MM.1S (cell line): ENCODE measurements at regions not wholly inside any gene's neighbourhood (a gene's known extent, or its start where the extent isn't known, plus 50 kb on each side); places are given as distances from the start of the nearest gene placed in this dataset.

Experiments
- DNase-seq: peaks from one replicate; pipeline ENCODE4 v3.0.0-alpha.2; 2015
- H2AFZ ChIP-seq: fragments of 300-600 bp; sonication (generic); 2 replicates; pipeline ENCODE4 v1.6.0; 2016; ENCODE audit warnings: antibody characterized with exemption, low read length
- H3F3A ChIP-seq: fragments of 300-600 bp; sonication (generic); 2 replicates; pipeline ENCODE4 v1.6.1; 2016; ENCODE audit warnings: mild to moderate bottlenecking, antibody characterized with exemption, low read length, moderate library complexity, mixed read lengths; ENCODE audit not compliant: insufficient read depth
- H3K27ac ChIP-seq: fragments of 300-600 bp; sonication (generic); 2 replicates; pipeline ENCODE4 v1.5.1; 2016; ENCODE audit warnings: mild to moderate bottlenecking, low read length
- H3K27me3 ChIP-seq: fragments of 300-600 bp; sonication (generic); replicated peaks from 2 replicates; pipeline ENCODE4 v1.6.0; 2016; ENCODE audit warnings: low read length; ENCODE audit not compliant: insufficient read depth
- H3K36me3 ChIP-seq: fragments of 300-600 bp; sonication (generic); replicated peaks from 2 replicates; pipeline ENCODE4 v1.6.1; 2016; ENCODE audit warnings: mild to moderate bottlenecking, low read length, mixed read lengths; ENCODE audit not compliant: insufficient read depth
- H3K4me1 ChIP-seq: fragments of 300-600 bp; sonication (generic); 2 replicates; pipeline ENCODE4 v1.6.1; 2016; ENCODE audit warnings: low read length, mixed read lengths
- H3K4me2 ChIP-seq: fragments of 300-600 bp; sonication (generic); 2 replicates; pipeline ENCODE4 v1.6.0; 2016; ENCODE audit warnings: low read depth, low read length
- H3K4me3 ChIP-seq: fragments of 300-600 bp; sonication (generic); 2 replicates; pipeline ENCODE4 v1.5.1; 2016; ENCODE audit warnings: low read length, mixed read lengths
- H3K79me2 ChIP-seq: fragments of 300-600 bp; sonication (generic); 2 replicates; pipeline ENCODE4 v1.6.1; 2016; ENCODE audit warnings: mixed run types, low read length, mixed read lengths
- H3K9ac ChIP-seq: fragments of 300-600 bp; sonication (generic); 2 replicates; pipeline ENCODE4 v1.6.1; 2016; ENCODE audit warnings: low read length, mixed read lengths
- H3K9me2 ChIP-seq: fragments of 300-600 bp; sonication (generic); replicated peaks from 2 replicates; pipeline ENCODE4 v1.6.1; 2016; ENCODE audit warnings: mild to moderate bottlenecking, low read length, mixed read lengths; ENCODE audit not compliant: insufficient read depth
- H3K9me3 ChIP-seq: fragments of 300-600 bp; sonication (generic); replicated peaks from 2 replicates; pipeline ENCODE4 v1.6.1; 2016; ENCODE audit warnings: mild to moderate bottlenecking, low read length, mixed read lengths; ENCODE audit not compliant: insufficient read depth
- H4K20me1 ChIP-seq: fragments of 300-600 bp; sonication (generic); 2 replicates; pipeline ENCODE4 v1.6.1; 2016; ENCODE audit warnings: mild to moderate bottlenecking, low read length, moderate library complexity, mixed read lengths; ENCODE audit not compliant: insufficient read depth
- CTCF ChIP-seq: fragments of 300-600 bp; sonication (generic); IDR thresholded peaks from 2 replicates; pipeline ENCODE4 v1.5.1; 2016; ENCODE audit warnings: antibody characterized with exemption, low read length, mixed read lengths
- EZH2 ChIP-seq: fragments of 300-600 bp; sonication (generic); optimal IDR thresholded peaks from 2 replicates; pipeline ENCODE3; 2017; ENCODE audit warnings: low read depth, mild to moderate bottlenecking, antibody characterized with exemption, low read length, mixed read lengths
- EZH2phosphoT487 ChIP-seq: fragments of 300-600 bp; sonication (generic); IDR thresholded peaks from 2 replicates; pipeline ENCODE4 v1.6.1; 2018; ENCODE audit warnings: antibody characterized with exemption, low read length

DNA sequence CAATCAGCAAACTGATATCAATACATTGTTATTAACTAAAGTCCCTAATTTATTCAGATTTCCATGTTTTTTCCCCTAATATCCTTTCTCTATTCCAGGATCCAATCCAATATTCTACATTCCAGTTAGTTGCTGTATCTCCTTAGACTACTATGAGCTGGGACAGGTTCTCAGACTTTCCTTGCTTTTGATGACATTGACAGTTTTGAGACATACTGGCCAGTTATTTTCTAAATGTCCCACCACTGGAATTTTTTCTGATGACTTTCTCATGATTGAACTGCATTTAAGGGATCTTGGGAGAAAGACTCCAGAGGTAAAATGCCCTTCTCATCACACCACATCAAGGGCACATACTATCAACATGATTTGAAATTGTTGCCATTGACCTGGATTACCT is 177.1 kb upstream of the MAF start:
- H3K9ac ChIP-seq: no peak overlapping the region
- DNase-seq: no peak
- H2AFZ ChIP-seq: no peak overlapping the region
- no peaks in the 10 kb centered on the region for H3F3A ChIP-seq
- no peak overlapping the region for H3K4me3 ChIP-seq
- H4K20me1 ChIP-seq: no peaks in the 10 kb centered on the region
- no peaks in the 10 kb centered on the region for H3K9me3 ChIP-seq
- no peak overlapping the region for H3K27ac ChIP-seq
- H3K27me3 ChIP-seq: no peaks in the 10 kb centered on the region
- H3K79me2 ChIP-seq: no peaks in the 10 kb centered on the region
- no peaks in the 10 kb centered on the region for H3K36me3 ChIP-seq
- no peaks in the 10 kb centered on the region for H3K4me1 ChIP-seq
- no peak overlapping the region for H3K4me2 ChIP-seq
- H3K9me2 ChIP-seq: no peaks in the 10 kb centered on the region
- TF ChIP-seq CTCF (no peak), EZH2phosphoT487 (no peak)

DNA sequence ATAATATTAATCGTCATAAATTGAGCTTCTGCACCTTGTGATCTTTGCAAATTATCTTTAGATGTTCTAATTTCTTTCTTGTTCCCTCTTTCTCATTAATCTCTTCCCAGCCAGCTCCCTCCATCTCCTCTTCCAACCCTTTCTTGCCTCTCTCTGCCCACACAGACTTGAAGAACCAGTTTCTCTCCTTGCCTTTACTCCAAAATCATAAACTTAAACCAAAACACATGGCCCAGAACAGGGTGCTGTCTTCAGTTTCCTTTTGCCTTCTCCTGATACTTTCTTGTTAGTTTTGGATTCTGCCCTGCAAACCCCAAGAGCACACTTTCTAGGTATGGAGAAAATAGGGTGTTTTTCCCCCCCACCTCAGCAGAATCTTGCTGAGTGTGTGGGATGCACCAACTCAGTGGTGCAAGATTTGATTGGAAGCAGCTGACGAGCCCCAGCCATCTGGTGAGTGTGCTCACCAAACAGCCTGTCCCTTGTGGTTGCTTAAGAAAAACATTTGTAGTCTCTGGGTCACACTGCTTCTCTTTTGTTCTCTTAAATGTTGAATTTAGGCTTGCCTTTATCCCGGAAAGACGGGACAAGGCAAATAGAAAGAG is 175.8 kb upstream of the MAF start:
- no peak for DNase-seq
- H3K27me3 ChIP-seq: no peaks in the 10 kb centered on the region
- no peak overlapping the region for H3K4me3 ChIP-seq
- TF ChIP-seq EZH2phosphoT487: no peak
- TF ChIP-seq CTCF: no peak
- no peak for TF ChIP-seq EZH2
- no peaks in the 10 kb centered on the region for H3K9me2 ChIP-seq
- no peak overlapping the region for H3K27ac ChIP-seq
- H3K9ac ChIP-seq: no peak overlapping the region
- H3K36me3 ChIP-seq: no peaks in the 10 kb centered on the region
- H3K4me2 ChIP-seq: no peak overlapping the region
- H3F3A ChIP-seq: no peaks in the 10 kb centered on the region
- no peaks in the 10 kb centered on the region for H3K9me3 ChIP-seq
- H4K20me1 ChIP-seq: no peaks in the 10 kb centered on the region
- H3K79me2 ChIP-seq: no peaks in the 10 kb centered on the region
- no peak overlapping the region for H2AFZ ChIP-seq
- H3K4me1 ChIP-seq: no peaks in the 10 kb centered on the region

- TF ChIP-seq CTCF (no peak), EZH2phosphoT487 (no peak), EZH2 (no peak)
- H2AFZ ChIP-seq: no peak overlapping the region
- no peaks in the 10 kb centered on the region for H3K9me3 ChIP-seq
- peaks cover 1% of the 10 kb centered on the region; the same call in 1 of the 2 replicates for H3F3A ChIP-seq
- no peaks in the 10 kb centered on the region for H3K27me3 ChIP-seq
- H3K9me2 ChIP-seq: no peaks in the 10 kb centered on the region
- peaks cover 6% of the 10 kb centered on the region; the same call in 1 of the 2 replicates for H3K4me1 ChIP-seq
- no peak overlapping the region for H3K9ac ChIP-seq
- no peak overlapping the region for H3K4me3 ChIP-seq
- DNase-seq: no peak
- H3K36me3 ChIP-seq: no peaks in the 10 kb centered on the region
- no peaks in the 10 kb centered on the region for H3K79me2 ChIP-seq
- H4K20me1 ChIP-seq: no peaks in the 10 kb centered on the region
- H3K4me2 ChIP-seq: no peak overlapping the region
- H3K27ac ChIP-seq: no peak overlapping the region
Measured at GRCh38 chr16:79772784-79773183, 172.2 kb upstream of the MAF start.
